DOHH2 (cell line): ENCODE measurements at regions not wholly inside any gene's neighbourhood (a gene's known extent, or its start where the extent isn't known, plus 50 kb on each side); places are given as distances from the start of the nearest gene placed in this dataset.

Experiments used
- EZH2phosphoT487 ChIP-seq: fragments of 200-600 bp; sonication (generic); IDR thresholded peaks from 2 replicates; pipeline ENCODE4 v1.6.1; 2017; ENCODE audit warnings: borderline replicate concordance, mild to moderate bottlenecking, antibody characterized with exemption, low read length, moderate library complexity, mixed read lengths
- TF ChIP-seq, protein P1 (sequence below): fragments of 200-600 bp; sonication (generic); IDR thresholded peaks from one replicate; pipeline ENCODE4 v1.5.1; 2014; ENCODE audit warnings: antibody characterized with exemption, mild to moderate bottlenecking, low read depth, low read length; ENCODE audit not compliant: poor library complexity, severe bottlenecking

DNA sequence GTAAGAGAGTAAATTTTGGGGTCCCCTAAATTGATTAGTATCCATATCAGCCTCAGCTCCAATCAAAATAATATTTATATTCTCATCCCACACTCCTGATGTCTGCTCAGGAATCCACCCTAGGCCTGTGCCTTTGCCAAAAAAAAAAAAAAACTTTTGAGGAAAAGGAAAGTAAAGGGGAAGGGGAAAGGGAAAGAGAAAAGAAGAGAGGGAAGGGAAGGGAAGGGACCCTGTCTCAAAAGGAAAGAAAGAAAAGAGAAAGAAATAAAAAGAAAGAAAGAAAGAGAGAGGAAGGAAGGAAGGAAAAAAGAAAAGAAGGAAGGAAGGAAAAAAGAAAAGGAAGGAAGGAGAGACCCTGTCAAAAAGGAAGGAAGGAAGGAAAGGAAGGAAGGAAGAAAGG is 91.8 kb upstream of the CACNA1A start:
- TF ChIP-seq, protein P1, sequence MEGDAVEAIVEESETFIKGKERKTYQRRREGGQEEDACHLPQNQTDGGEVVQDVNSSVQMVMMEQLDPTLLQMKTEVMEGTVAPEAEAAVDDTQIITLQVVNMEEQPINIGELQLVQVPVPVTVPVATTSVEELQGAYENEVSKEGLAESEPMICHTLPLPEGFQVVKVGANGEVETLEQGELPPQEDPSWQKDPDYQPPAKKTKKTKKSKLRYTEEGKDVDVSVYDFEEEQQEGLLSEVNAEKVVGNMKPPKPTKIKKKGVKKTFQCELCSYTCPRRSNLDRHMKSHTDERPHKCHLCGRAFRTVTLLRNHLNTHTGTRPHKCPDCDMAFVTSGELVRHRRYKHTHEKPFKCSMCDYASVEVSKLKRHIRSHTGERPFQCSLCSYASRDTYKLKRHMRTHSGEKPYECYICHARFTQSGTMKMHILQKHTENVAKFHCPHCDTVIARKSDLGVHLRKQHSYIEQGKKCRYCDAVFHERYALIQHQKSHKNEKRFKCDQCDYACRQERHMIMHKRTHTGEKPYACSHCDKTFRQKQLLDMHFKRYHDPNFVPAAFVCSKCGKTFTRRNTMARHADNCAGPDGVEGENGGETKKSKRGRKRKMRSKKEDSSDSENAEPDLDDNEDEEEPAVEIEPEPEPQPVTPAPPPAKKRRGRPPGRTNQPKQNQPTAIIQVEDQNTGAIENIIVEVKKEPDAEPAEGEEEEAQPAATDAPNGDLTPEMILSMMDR = no peak
- TF ChIP-seq EZH2phosphoT487 = no peak
